ENCODE measurements at regions not wholly inside any gene's neighbourhood (a gene's known extent, or its start where the extent isn't known, plus 50 kb on each side); places are given as distances from the start of the nearest gene placed in this dataset.

GRCh38 chr15:87326269-87326668 lies 930.3 kb downstream of the NTRK3 start:
- Mint-ChIP-seq H3K4me1 (no peaks in the 10 kb centered on the region), H3K4me3 (no peak overlapping the region), H3K27me3 (ENCODE audit: insufficient read depth) (no peaks in the 10 kb centered on the region), H3K9me3 (peaks cover 8% of the 10 kb centered on the region), H3K27ac (no peak overlapping the region), H3K36me3 (ENCODE audit: low read depth) (no peaks in the 10 kb centered on the region)
- no peak for TF ChIP-seq CTCF (conservative IDR thresholded peaks at IDR 0.05)
- Histone ChIP-seq H3K36me3 (ENCODE audit: control insufficient read depth, insufficient read depth, low read length) (no peaks in the 10 kb centered on the region), H3K9ac (ENCODE audit: extremely low read depth, low read length, poor library complexity, severe bottlenecking) (no peak overlapping the region), H3K27ac (ENCODE audit: low read depth, low read length) (no peak overlapping the region), H3K27me3 (ENCODE audit: control insufficient read depth, insufficient read depth, low read length, poor library complexity, severe bottlenecking) (no peaks in the 10 kb centered on the region), H3K4me1 (ENCODE audit: control insufficient read depth, insufficient read depth, low read length) (no peaks in the 10 kb centered on the region), H3K4me3 (ENCODE audit: low read length) (no peak overlapping the region), H3K9me3 (ENCODE audit: control insufficient read depth, low read length) (no peaks in the 10 kb centered on the region)
- DNase-seq = no peak
- 75 to 100% methylated on average over 1 of the region's 1 CpG for WGBS, 2 experiments (ENCODE audit: insufficient coverage in 1 of 2, insufficient read length in 1 of 2)

- Histone ChIP-seq H3K27ac (ENCODE audit: low read depth, low read length) (no peak overlapping the region), H3K4me3 (ENCODE audit: low read length) (no peak overlapping the region), H3K9me3 (ENCODE audit: control insufficient read depth, low read length) (no peaks in the 10 kb centered on the region), H3K36me3 (ENCODE audit: control insufficient read depth, insufficient read depth, low read length) (no peaks in the 10 kb centered on the region), H3K9ac (ENCODE audit: extremely low read depth, low read length, poor library complexity, severe bottlenecking) (no peak overlapping the region), H3K27me3 (ENCODE audit: control insufficient read depth, insufficient read depth, low read length, poor library complexity, severe bottlenecking) (no peaks in the 10 kb centered on the region), H3K4me1 (ENCODE audit: control insufficient read depth, insufficient read depth, low read length) (no peaks in the 10 kb centered on the region)
- 88 to 89% methylated on average over 1 of the region's 1 CpG for WGBS, 2 experiments (ENCODE audit: insufficient coverage in 1 of 2, insufficient read length in 1 of 2)
- Mint-ChIP-seq H3K27ac (no peak overlapping the region), H3K36me3 (ENCODE audit: low read depth) (no peaks in the 10 kb centered on the region), H3K27me3 (ENCODE audit: insufficient read depth) (peaks cover 4% of the 10 kb centered on the region), H3K9me3 (peaks cover 2% of the 10 kb centered on the region), H3K4me3 (no peak overlapping the region), H3K4me1 (peaks cover 2% of the 10 kb centered on the region)
- no peak for TF ChIP-seq CTCF (conservative IDR thresholded peaks at IDR 0.05)
- DNase-seq = no peak
Measured at GRCh38 chr15:87322870-87323269, 933.7 kb downstream of the NTRK3 start.

GRCh38 chr15:87322265-87322664 lies 934.3 kb downstream of the NTRK3 start:
- Mint-ChIP-seq H3K4me1 (peaks cover 4% of the 10 kb centered on the region), H3K36me3 (ENCODE audit: low read depth) (no peaks in the 10 kb centered on the region), H3K27ac (no peak overlapping the region), H3K27me3 (ENCODE audit: insufficient read depth) (peaks cover 4% of the 10 kb centered on the region), H3K4me3 (no peak overlapping the region), H3K9me3 (peaks cover under 1% of the 10 kb centered on the region)
- H3K27me3 ChIP-seq (ENCODE audit: control insufficient read depth, insufficient read depth, low read length, poor library complexity, severe bottlenecking) = no peaks in the 10 kb centered on the region
- TF ChIP-seq CTCF (conservative IDR thresholded peaks at IDR 0.05) = no peak
- H3K27ac ChIP-seq (ENCODE audit: low read depth, low read length) = no peak overlapping the region
- DNase-seq = no peak
- no peaks in the 10 kb centered on the region for H3K9me3 ChIP-seq (ENCODE audit: control insufficient read depth, low read length)
- no peak overlapping the region for H3K9ac ChIP-seq (ENCODE audit: extremely low read depth, low read length, poor library complexity, severe bottlenecking)
- no peaks in the 10 kb centered on the region for H3K36me3 ChIP-seq (ENCODE audit: control insufficient read depth, insufficient read depth, low read length)
- no peak overlapping the region for H3K4me3 ChIP-seq (ENCODE audit: low read length)
- WGBS, 2 experiments (ENCODE audit: insufficient coverage in 1 of 2, insufficient read length in 1 of 2) = no CpG with 5 or more reads among the region's 1 CpG
- H3K4me1 ChIP-seq (ENCODE audit: control insufficient read depth, insufficient read depth, low read length) = no peaks in the 10 kb centered on the region

Measured in endodermal cell (in vitro differentiated cells).